Urinary bladder (tissue), 3 donors: ENCODE measurements at regions not wholly inside any gene's neighbourhood (a gene's known extent, or its start where the extent isn't known, plus 50 kb on each side); places are given as distances from the start of the nearest gene placed in this dataset.
"Not testable (repeated sequence)": the region's sequence is repeated elsewhere in the genome, so short reads cannot be mapped to it uniquely, and the experiment has no call there.

Experiments used
- DNase-seq: peaks from one replicate; pipeline ENCODE4 v3.0.0-alpha.2; 2015; ENCODE audit errors: extremely low spot score
- H3K27ac ChIP-seq: one replicate; pipeline ENCODE4 v1.5.1; 2013; ENCODE audit warnings: low read depth, mild to moderate bottlenecking, moderate library complexity
- H3K36me3 ChIP-seq: one replicate; pipeline ENCODE4 v1.6.1; 2013; ENCODE audit warnings: mild to moderate bottlenecking, moderate library complexity; ENCODE audit not compliant: insufficient read depth
- H3K4me1 ChIP-seq: one replicate; pipeline ENCODE4 v1.6.1; 2013; ENCODE audit warnings: mild to moderate bottlenecking, moderate library complexity; ENCODE audit not compliant: insufficient read depth
- H3K4me3 ChIP-seq: one replicate; pipeline ENCODE4 v1.5.1; 2013; ENCODE audit warnings: low read depth, low read length
- WGBS: extraction: QIAGEN DNeasy Blood & Tissue Kit; methylation state at CpG from one replicate; pipeline ENCODE4 v1.1.7; 2013; 5-methylcytosine and 5-hydroxymethylcytosine counted together
- donor health status: healthy with polysubstance abuse.
- donor health status: healthy.

GRCh38 chr1:234779600-234779999 is 169.6 kb upstream of the IRF2BP2 start:
- not testable (repeated sequence) for DNase-seq, H3K4me1 ChIP-seq, H3K36me3 ChIP-seq, H3K4me3 ChIP-seq, H3K27ac ChIP-seq
- 78% methylated on average over 5 of the region's 5 CpGs for WGBS

DNA sequence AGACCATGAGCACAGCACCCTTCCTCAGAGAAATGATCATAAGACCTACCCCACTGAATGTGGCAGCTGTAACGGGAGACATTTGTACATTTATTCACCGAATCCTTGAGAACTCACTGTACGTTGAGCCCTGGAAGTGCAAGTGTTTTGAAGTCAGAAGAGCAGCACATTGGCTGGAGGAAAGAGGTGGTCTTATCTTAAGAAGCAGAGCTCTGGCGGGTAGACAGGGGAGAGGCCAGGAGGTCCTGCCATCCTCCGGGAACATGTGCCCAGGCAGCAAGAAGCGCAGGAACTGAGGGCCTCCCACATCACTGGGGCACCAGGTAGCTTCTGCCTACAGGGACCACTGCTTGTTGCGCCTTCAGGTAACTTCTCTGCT is 169.2 kb upstream of the IRF2BP2 start:
- no peak for DNase-seq

DNA sequence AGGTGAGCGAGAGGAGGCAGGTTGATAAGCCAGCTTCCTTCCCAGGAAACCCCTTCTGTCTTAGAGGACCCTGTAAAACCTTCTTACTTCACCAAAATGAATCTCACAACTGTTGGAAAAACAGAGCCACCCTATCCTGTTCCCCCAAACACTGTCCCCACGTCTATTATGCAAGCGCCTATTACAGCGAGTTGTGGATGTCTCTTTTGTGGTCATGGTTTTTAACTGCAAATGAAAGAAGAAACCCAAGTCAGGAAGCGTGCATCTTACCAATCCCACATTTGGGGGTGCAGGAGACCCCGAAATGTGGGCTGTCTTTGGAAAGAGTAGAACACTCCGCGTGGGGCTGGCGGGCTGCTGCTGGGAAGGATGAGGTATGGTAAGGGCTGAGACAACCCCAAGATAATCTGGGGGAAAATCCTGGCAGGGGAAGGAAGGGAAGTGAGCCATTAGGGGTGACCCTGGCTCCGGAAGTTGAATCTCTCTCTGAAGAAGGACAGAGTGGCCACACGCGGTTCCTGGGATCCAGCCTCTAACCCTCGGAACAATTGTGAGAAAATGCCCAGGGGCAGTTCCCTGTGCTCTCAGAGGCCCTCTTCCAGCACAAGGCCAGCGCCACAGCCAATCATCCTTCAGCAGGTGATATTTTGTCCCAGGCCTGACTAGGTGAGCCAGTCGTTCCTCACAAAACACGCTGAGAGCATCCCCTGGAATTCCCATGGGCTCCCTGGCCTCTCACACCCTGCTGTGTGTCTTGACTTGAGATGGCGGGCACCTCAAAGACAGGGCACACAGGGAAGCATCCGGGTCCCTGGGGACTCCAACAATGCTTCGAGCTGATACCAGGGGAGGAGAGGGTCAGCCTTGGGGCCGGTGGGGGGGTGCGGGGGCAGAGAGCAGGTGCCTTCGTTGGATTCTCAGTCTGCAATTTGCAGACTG is 168.5 kb upstream of the IRF2BP2 start:
- no peak for DNase-seq
- no peak overlapping the region for H3K27ac ChIP-seq
- H3K4me1 ChIP-seq = no peaks in the 10 kb centered on the region
- no peak overlapping the region for H3K4me3 ChIP-seq
- WGBS = 81% methylated on average over 22 of the region's 22 CpGs
- H3K36me3 ChIP-seq = no peaks in the 10 kb centered on the region

More for the DNA sequence above, 169.2 kb upstream of the IRF2BP2 start:
- Histone ChIP-seq H3K4me1 (no peaks in the 10 kb centered on the region), H3K27ac (no peak overlapping the region), H3K36me3 (no peaks in the 10 kb centered on the region), H3K4me3 (no peak overlapping the region)
- WGBS = 82% methylated on average over 7 of the region's 7 CpGs

DNA sequence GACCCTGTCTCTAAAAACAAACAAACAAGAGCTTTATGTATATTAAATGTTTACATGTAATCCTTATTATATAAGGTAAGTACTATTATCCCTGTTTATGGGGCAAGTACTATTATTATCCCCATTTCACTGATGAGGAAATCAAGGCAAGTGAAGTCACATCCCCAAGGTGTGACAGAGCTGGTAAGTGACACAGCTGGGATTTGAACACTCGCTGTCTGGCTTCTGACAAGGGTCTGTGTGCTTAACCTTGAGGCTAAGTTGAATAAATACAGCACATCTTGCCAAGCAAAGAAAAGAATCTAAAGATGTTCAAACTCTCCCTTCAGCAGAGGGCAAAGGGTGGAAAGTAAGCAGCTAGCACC is 167.9 kb upstream of the IRF2BP2 start:
- no peak for DNase-seq
- WGBS = 87% methylated on average over 1 of the region's 1 CpG
- no peak overlapping the region for H3K27ac ChIP-seq
- H3K4me1 ChIP-seq = no peaks in the 10 kb centered on the region
- no peaks in the 10 kb centered on the region for H3K36me3 ChIP-seq
- no peak overlapping the region for H3K4me3 ChIP-seq

DNA sequence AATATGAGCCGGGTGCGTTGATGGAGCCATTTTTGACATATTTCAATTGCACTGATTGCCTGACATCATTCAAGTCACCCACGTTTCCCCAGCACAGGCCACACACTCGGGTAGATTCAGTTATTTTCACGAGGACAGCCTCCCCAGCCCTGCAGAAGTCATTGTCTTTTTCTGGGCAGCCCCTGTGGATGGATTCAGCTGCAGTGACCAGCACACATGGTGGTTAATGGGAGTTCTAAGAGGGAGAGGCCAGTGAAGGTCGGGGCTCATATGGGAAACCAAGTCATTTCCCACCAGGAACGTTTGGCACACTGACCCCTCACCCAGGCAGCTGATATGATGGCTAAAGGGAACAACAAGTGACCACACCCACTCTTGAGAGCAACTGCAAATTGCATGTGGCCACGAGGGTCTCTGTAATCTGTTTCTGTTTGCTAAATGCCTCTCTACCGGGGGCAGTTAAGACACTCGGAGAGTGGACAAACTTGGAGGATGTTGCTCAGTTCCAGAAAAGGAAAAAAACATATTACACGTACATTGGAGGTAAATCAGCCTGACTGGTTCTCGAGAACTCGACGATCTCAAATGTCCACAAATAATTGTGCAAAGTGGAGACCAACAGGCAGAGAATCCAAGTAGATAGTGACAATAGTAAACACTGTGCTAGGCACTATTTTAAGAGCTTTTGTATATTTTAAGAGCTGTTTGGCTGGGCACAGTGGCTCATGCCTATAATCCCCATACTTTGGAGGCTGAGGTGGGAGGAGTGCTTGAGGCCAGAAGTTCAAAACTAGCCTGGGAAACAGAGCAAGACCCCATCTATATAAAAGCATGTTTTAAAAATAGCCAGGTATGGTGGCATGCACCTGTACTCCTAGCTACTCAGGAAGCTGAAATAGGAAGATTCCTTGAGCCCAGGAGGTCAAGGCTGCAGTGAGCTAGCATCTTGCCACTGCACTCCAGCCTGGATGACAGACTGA is 167.2 kb upstream of the IRF2BP2 start:
- Histone ChIP-seq H3K27ac (no peak overlapping the region), H3K4me1 (no peaks in the 10 kb centered on the region), H3K36me3 (no peaks in the 10 kb centered on the region), H3K4me3 (no peak overlapping the region)
- 65% methylated on average over 14 of the region's 14 CpGs for WGBS
- DNase-seq = no peak

GRCh38 chr1:234776256-234776875 is 166.4 kb upstream of the IRF2BP2 start:
- H3K27ac ChIP-seq = no peak overlapping the region
- no peak for DNase-seq
- H3K36me3 ChIP-seq = no peaks in the 10 kb centered on the region
- H3K4me3 ChIP-seq = no peak overlapping the region
- WGBS = 93% methylated on average over 12 of the region's 12 CpGs
- H3K4me1 ChIP-seq = no peaks in the 10 kb centered on the region

DNA sequence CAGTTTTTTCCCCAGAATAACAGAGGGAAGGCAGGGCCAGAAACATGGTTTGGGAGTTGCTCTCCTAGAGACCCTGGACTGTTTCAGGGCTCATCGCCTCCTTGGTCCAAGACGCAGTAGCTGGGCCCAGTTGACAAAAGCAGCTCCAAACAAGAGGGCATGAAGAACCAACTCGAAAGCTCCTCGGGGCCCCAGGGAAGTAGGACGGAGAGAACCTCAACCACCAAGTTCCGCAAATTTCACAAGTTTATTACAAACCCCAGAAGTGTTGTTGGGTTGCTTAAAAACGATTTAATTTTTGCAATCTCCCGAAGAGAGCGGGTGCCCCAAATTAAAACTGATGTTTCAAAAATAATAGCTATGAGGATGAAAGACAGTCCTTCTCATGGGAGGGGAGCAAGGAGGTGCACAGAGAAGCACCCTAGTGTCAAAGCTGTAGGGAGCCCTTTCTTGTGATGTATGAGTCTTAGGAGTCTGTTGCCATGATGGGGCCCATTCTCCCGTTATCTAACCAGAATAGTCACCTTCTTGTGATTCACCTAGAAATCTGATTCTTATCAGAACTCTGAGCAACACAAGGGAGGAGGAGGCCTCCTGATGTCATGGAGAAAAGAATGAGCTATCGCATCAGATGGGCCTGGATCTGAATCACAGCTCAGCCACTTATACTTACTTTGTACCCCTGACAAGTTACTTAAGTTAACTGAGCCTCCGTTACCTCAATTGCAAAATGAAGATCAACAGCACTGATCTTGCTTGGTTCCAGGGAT is 165.7 kb upstream of the IRF2BP2 start:
- 91% methylated on average over 12 of the region's 12 CpGs for WGBS
- H3K4me1 ChIP-seq = no peaks in the 10 kb centered on the region
- DNase-seq = no peak

DNA sequence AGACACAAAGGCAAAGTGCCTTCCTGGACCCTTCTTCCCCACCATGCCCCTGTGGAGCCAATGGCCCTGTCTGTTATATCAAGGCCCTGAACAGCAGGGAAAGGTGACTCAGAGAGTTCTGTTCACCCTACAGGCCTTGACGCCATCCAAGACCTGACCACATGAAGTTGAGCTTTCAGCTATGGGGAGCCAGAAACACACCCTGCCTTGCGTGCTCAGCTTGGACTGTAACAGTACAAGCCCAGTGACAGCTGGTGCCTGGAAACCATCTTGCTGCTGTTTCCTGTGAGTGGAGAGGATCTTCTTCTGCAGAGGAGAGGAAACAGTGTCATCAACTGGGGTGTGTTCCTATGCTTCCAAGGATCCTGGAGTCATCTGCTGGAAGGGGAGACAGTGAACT is 165.0 kb upstream of the IRF2BP2 start:
- 82% methylated on average over 2 of the region's 2 CpGs for WGBS
- Histone ChIP-seq H3K4me1 (no peaks in the 10 kb centered on the region), H3K27ac (no peak overlapping the region), H3K36me3 (no peaks in the 10 kb centered on the region), H3K4me3 (no peak overlapping the region)
- DNase-seq = no peak

More for the DNA sequence above, 165.7 kb upstream of the IRF2BP2 start:
- no peak overlapping the region for H3K4me3 ChIP-seq
- no peaks in the 10 kb centered on the region for H3K36me3 ChIP-seq
- no peak overlapping the region for H3K27ac ChIP-seq

DNA sequence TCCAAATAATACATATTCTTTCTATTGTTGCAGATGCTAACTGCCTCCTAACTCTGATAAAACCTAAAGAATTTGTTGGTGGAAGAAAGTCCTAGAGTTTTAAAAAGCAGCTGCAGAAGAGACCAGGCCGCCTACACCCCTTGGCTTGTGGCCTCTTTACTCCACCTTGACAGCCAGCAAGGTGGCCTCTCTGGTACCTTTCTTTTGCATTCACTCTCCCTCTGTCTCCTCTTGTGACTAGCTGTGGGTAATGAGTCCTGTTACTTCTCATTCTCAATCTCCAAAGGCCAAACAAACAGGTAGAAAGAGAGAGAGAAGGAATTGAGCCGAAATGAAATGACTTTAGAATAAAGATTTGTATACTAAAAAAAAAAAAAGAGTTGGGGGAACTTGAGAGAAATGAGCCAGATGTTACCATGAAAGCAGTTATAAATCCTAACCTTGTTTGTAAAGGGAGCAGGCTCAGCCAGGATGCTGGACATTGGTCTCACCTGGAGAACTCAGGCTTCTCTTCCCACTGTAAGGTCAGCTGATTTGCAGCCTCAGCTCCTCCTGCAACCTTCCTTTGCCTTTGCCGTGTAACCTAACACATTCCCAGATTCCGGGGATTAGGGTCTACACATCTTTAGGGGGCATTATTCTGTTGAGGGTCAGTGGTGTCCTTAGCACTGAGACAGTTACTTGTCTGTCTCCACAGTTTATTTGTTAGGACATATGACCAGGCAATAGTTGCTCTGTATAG is 164.1 kb upstream of the IRF2BP2 start:
- DNase-seq = no peak
- Histone ChIP-seq H3K4me3 (no peak overlapping the region), H3K36me3 (no peaks in the 10 kb centered on the region), H3K27ac (no peak overlapping the region), H3K4me1 (no peaks in the 10 kb centered on the region)
- 94% methylated on average over 4 of the region's 4 CpGs for WGBS

- 33% methylated on average over 22 of the region's 22 CpGs for WGBS
- Histone ChIP-seq H3K4me1 (no peaks in the 10 kb centered on the region), H3K4me3 (no peak overlapping the region), H3K36me3 (no peaks in the 10 kb centered on the region), H3K27ac (no peak overlapping the region)
- DNase-seq = peak; percentile 73
Observed at GRCh38 chr1:234772345-234773147, 162.6 kb upstream of the IRF2BP2 start.

DNA sequence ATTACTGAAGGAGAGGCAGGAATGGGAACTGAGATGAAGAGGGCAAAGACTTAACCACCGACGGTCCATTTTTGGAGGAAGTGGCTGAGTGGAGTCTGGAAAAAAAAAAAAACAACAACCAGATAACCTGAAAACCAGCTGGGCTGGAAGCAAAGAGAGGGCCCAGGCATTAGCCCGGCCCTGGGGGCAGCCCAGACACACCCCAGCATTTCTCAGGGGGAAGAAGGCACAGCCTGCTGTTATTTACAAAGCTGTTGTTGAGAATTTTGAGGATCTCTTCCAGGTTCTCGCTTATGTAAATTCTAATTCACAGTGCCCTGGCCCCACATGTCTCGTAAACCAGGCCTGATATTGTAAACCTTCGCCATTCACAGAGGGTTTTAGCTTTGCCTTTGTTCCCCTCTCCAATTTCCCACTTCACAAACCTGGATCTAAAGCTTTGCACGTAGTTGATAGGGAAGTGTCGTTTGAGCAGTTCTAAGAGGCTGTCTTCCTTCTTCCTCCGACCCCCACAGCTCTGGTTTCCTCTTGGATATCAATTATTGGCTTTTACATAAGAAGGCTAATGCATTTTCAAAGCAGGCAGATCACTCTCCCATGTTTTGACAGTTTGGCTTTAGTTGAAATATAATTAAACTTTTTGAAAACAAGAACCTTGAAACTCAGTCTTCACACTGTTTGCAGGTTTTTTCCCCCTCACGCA is 161.8 kb upstream of the IRF2BP2 start:
- WGBS = 58% methylated on average over 10 of the region's 10 CpGs
- Histone ChIP-seq H3K4me3 (no peak overlapping the region), H3K27ac (peak overlapping the region; percentile 49)

More for the DNA sequence above, 161.8 kb upstream of the IRF2BP2 start:
- H3K36me3 ChIP-seq = no peaks in the 10 kb centered on the region
- DNase-seq = no peak
- H3K4me1 ChIP-seq = no peaks in the 10 kb centered on the region
